HS-5 (cell line): ENCODE measurements at regions not wholly inside any gene's neighbourhood (a gene's known extent, or its start where the extent isn't known, plus 50 kb on each side); places are given as distances from the start of the nearest gene placed in this dataset.

Experiments used
- DNase-seq: peaks from one replicate; pipeline ENCODE4 v3.0.0-alpha.2; 2012; ENCODE audit warnings: low read depth

DNA sequence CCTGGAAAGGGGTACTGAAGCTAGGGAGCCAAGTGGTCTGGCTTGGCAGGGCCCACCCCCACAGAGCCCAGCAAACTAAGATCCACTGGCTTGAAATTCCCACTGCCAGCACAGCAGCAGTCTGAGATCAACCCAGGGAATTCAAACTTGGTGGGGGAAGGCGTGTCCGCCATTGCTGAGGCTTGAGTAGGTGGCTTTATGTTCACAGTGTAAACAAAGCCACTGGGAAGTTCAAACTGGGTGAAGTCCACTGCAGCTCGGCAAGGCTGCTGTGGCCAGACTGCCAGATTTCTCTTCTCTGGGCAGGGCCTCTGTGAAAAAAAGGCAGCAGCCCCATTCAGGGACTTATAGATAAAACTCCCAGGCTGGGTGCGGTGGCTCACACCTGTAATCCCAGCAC, 58.9 kb downstream of the TFDP3 start:
- DNase-seq: no peak

DNA sequence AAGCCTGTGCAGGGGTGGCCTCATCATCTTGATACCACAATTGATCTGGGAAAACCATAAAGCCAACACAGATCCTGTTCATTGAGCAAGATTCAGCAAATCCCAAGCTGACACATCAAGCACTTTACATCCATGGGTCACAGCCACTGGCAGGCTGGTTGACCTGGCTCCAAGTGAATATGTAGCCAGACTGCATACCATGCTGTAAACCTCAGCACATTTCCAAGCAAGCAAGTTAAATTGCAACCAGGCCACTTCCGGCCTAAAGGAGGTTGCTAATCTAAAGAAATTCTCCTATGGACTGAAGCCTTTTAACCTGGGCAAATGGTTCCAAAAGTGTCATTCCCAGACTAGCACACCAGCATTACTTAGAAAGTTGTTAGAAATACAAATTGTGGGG, 54.4 kb upstream of the USP26 start:
- peak; percentile 60 for DNase-seq

DNA sequence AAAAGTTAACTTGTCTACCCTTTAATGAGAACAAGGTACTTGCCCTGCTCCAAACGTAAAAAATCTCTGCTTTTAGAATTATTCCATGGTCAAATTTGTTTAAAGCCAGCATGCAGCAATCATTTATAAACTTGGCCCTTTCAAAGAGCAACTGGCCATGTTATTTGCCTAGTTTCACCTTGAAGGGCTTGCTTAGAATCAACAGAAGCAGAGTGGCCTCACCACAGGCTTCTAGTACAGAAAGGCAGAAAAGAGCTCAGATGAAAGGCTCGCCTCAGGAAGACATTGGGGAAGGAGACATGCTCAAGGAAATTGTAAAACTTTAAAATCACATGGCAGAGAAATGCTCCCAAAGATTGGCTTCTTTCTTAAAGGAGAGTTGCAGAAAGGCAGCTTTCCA, 53.8 kb upstream of the USP26 start:
- no peak for DNase-seq
